Hepatocyte (in vitro differentiated cells): ENCODE measurements at regions not wholly inside any gene's neighbourhood (a gene's known extent, or its start where the extent isn't known, plus 50 kb on each side); places are given as distances from the start of the nearest gene placed in this dataset.

ENCODE experiments used
- DNase-seq: peaks from one replicate; pipeline ENCODE4 v3.0.0-alpha.2; 2016; ENCODE audit warnings: low spot score
- H2AFZ ChIP-seq: fragments of 200-600 bp; sonication (generic); 2 replicates; pipeline ENCODE4 v1.6.0; 2016; ENCODE audit warnings: antibody characterized with exemption, mild to moderate bottlenecking
- H3K27ac ChIP-seq: fragments of 200-600 bp; sonication (generic); 2 replicates; pipeline ENCODE4 v1.5.1; 2016; ENCODE audit warnings: mild to moderate bottlenecking
- H3K27me3 ChIP-seq: fragments of 200-600 bp; sonication (generic); 2 replicates; pipeline ENCODE4 v1.6.1; 2016
- H3K36me3 ChIP-seq: fragments of 200-600 bp; sonication (generic); replicated peaks from 2 replicates; pipeline ENCODE4 v1.5.1; 2016; ENCODE audit warnings: low read depth; ENCODE audit not compliant: insufficient read depth
- H3K4me1 ChIP-seq: fragments of 200-600 bp; sonication (generic); 2 replicates; pipeline ENCODE4 v1.5.1; 2016; ENCODE audit warnings: mild to moderate bottlenecking, moderate library complexity; ENCODE audit not compliant: insufficient read depth
- H3K4me2 ChIP-seq: fragments of 200-600 bp; sonication (generic); 2 replicates; pipeline ENCODE4 v1.6.0; 2016
- H3K4me3 ChIP-seq: fragments of 200-600 bp; sonication (generic); 2 replicates; pipeline ENCODE4 v1.5.1; 2016; ENCODE audit warnings: mild to moderate bottlenecking
- H3K79me2 ChIP-seq: fragments of 200-600 bp; sonication (generic); 2 replicates; pipeline ENCODE4 v1.6.0; 2017; ENCODE audit warnings: mild to moderate bottlenecking
- H3K9me2 ChIP-seq: fragments of 200-600 bp; sonication (generic); replicated peaks from 2 replicates; pipeline ENCODE4 v1.6.0; 2017; ENCODE audit warnings: mild to moderate bottlenecking; ENCODE audit not compliant: insufficient read depth
- H3K9me3 ChIP-seq: fragments of 200-600 bp; sonication (generic); 2 replicates; pipeline ENCODE4 v1.5.1; 2016; ENCODE audit warnings: low read depth, mild to moderate bottlenecking
- H4K20me1 ChIP-seq: fragments of 200-600 bp; sonication (generic); 2 replicates; pipeline ENCODE4 v1.6.0; 2016; ENCODE audit warnings: mild to moderate bottlenecking; ENCODE audit not compliant: insufficient read depth, poor library complexity, severe bottlenecking
- EZH2 ChIP-seq: fragments of 200-600 bp; sonication (generic); IDR thresholded peaks from 2 replicates; pipeline ENCODE4 v1.6.1; 2016; ENCODE audit warnings: antibody characterized with exemption, mild to moderate bottlenecking, borderline replicate concordance
- EZH2phosphoT487 ChIP-seq: fragments of 200-600 bp; sonication (generic); IDR thresholded peaks from one replicate; pipeline ENCODE4 v1.6.1; 2018; ENCODE audit warnings: antibody characterized with exemption, mild to moderate bottlenecking, low read depth, moderate library complexity; ENCODE audit not compliant: unreplicated experiment, severe bottlenecking
- whole genome bisulfite sequencing: methylation state at CpG from one replicate; pipeline ENCODE4 v1.1.6; 2016; ENCODE audit warnings: low lambda C conversion rate; ENCODE audit errors: missing lambda C conversion rate; 5-methylcytosine and 5-hydroxymethylcytosine counted together
- TF ChIP-seq, protein P1 (sequence below): fragments of 200-600 bp; sonication (generic); IDR thresholded peaks from 2 replicates; pipeline ENCODE4 v1.5.1; 2016; ENCODE audit warnings: antibody characterized with exemption, mild to moderate bottlenecking; ENCODE audit not compliant: poor library complexity

DNA sequence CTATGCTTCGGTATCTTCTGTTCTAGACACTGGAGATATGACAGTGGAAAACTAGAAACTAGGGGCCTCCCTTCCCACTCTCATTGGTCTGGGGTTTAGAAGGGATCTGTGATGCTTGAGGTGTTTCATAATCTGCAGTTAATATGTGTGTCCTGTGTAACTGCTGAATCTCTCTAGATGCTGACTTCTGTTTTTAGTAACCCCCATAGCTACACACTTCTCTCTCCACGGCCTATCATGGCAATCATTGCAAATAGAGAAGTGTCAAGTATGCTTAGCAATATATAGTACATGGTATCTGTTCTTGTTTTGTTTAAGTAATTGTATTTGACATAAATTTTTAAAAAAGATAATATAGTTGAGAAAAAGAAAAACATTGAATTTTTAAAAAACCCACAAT, 394.6 kb upstream of the MMS22L start:
- Histone ChIP-seq H3K79me2 (no peaks in the 10 kb centered on the region), H3K4me1 (no peaks in the 10 kb centered on the region), H3K27me3 (no peaks in the 10 kb centered on the region), H3K9me3 (no peaks in the 10 kb centered on the region), H3K4me3 (no peak overlapping the region), H4K20me1 (no peaks in the 10 kb centered on the region), H3K27ac (no peak overlapping the region), H2AFZ (no peak overlapping the region), H3K4me2 (no peak overlapping the region), H3K36me3 (no peaks in the 10 kb centered on the region), H3K9me2 (no peaks in the 10 kb centered on the region)
- 85% methylated on average over 2 of the region's 2 CpGs for WGBS
- no peak for DNase-seq
- TF ChIP-seq EZH2phosphoT487: no peak
- TF ChIP-seq, protein P1, sequence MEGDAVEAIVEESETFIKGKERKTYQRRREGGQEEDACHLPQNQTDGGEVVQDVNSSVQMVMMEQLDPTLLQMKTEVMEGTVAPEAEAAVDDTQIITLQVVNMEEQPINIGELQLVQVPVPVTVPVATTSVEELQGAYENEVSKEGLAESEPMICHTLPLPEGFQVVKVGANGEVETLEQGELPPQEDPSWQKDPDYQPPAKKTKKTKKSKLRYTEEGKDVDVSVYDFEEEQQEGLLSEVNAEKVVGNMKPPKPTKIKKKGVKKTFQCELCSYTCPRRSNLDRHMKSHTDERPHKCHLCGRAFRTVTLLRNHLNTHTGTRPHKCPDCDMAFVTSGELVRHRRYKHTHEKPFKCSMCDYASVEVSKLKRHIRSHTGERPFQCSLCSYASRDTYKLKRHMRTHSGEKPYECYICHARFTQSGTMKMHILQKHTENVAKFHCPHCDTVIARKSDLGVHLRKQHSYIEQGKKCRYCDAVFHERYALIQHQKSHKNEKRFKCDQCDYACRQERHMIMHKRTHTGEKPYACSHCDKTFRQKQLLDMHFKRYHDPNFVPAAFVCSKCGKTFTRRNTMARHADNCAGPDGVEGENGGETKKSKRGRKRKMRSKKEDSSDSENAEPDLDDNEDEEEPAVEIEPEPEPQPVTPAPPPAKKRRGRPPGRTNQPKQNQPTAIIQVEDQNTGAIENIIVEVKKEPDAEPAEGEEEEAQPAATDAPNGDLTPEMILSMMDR: no peak
- no peak for TF ChIP-seq EZH2

DNA sequence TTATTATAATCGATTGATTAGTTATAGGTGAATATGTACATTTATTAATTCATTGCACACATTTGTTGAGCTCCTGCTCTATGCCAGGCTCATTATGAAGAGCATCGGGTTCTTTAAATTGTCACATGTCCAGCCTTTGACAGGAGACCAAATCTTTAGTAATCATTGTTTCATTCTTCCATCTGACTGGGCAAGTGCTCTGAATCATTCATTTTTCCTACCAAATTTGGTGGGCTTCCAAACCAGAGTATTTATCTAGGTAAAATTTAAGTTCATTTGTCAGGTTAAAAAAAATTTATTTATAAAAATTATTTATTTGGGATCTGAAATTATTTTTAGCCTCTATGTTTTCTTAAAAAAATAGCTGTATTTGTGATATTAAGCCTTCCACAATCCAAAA, 404.9 kb upstream of the MMS22L start:
- 94% methylated on average over 2 of the region's 2 CpGs for WGBS
- Histone ChIP-seq H3K4me1 (no peaks in the 10 kb centered on the region), H4K20me1 (no peaks in the 10 kb centered on the region), H3K9me3 (no peaks in the 10 kb centered on the region), H3K9me2 (no peaks in the 10 kb centered on the region), H3K27ac (no peak overlapping the region), H3K79me2 (no peaks in the 10 kb centered on the region), H2AFZ (no peak overlapping the region), H3K27me3 (no peaks in the 10 kb centered on the region), H3K4me2 (no peak overlapping the region), H3K36me3 (no peaks in the 10 kb centered on the region), H3K4me3 (no peak overlapping the region)
- TF ChIP-seq EZH2 (no peak), EZH2phosphoT487 (no peak)
- TF ChIP-seq, protein P1: no peak
- no peak for DNase-seq

DNA sequence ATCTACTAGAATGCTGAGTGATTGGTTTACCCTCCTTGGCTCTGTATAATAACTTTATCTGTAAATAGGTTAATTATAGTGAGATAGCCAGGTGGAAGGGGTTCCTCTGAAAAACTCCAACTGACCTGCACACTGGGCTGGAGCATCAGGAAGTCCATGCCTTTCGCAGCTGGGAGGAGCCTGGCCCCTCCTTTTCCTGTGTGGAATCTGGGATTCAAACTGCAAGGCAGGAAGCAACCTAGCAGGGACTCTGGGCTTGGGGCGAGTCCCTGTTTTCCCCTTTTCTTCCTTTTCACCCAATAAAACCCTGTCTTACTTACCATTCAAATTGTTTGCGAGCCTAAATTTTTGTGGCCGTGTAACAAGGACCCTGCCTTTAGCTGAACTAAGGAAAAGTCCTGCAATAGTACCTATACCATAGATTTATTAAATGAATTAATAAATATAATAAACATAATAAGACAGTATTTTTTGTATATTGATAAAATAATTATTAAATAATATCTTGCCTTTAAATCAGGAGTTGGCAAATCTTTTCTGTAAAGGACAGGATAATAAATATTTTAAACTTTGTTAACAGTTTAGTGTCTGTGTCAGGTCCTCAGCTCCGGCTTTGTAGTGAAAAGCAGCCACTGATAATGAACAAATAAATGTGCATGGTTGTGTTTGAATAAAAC, 406.2 kb upstream of the MMS22L start:
- no peaks in the 10 kb centered on the region for H3K36me3 ChIP-seq
- H3K9me2 ChIP-seq: no peaks in the 10 kb centered on the region
- WGBS: 84% methylated on average over 5 of the region's 5 CpGs
- H3K27me3 ChIP-seq: no peaks in the 10 kb centered on the region
- H4K20me1 ChIP-seq: no peaks in the 10 kb centered on the region
- H3K4me2 ChIP-seq: no peak overlapping the region
- no peak for DNase-seq
- no peaks in the 10 kb centered on the region for H3K9me3 ChIP-seq
- no peak overlapping the region for H3K27ac ChIP-seq
- no peak overlapping the region for H3K4me3 ChIP-seq
- no peak overlapping the region for H2AFZ ChIP-seq
- TF ChIP-seq EZH2phosphoT487 (no peak), EZH2 (no peak)
- TF ChIP-seq, protein P1: no peak
- H3K79me2 ChIP-seq: no peaks in the 10 kb centered on the region
- no peaks in the 10 kb centered on the region for H3K4me1 ChIP-seq
